Activated T-cell treated with anti-CD3 and anti-CD28 coated beads, Interleukin-2, amount 50 U/mL, for 48 hours (primary cell): ENCODE measurements at regions not wholly inside any gene's neighbourhood (a gene's known extent, or its start where the extent isn't known, plus 50 kb on each side); places are given as distances from the start of the nearest gene placed in this dataset.

Experiments
- DNase-seq, 2 experiments: peaks; one replicate each; pipeline ENCODE4 v3.0.0-alpha.2; 2020

- no peak for DNase-seq
Measured at GRCh38 chr2:51695531-51695930, 663.6 kb upstream of the NRXN1 start.

DNA sequence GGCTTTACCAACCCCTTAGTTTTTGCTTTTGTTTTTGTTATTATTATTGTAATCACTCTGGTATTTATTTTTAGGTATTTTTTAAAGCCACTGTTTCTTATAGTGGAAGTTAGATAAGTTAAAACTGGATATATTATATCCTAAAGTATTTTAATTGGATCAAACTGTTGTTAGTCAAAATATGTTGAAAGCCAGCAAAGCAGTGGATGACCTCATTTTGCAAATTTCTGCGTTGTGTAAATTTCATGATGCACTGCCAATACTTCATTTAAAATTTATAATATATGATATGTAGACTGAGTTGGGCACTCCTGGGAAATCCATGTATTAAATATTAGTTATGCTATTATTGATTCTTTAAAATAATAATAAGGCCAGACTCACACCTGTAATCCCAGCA is 661.7 kb upstream of the NRXN1 start:
- no peak for DNase-seq

DNA sequence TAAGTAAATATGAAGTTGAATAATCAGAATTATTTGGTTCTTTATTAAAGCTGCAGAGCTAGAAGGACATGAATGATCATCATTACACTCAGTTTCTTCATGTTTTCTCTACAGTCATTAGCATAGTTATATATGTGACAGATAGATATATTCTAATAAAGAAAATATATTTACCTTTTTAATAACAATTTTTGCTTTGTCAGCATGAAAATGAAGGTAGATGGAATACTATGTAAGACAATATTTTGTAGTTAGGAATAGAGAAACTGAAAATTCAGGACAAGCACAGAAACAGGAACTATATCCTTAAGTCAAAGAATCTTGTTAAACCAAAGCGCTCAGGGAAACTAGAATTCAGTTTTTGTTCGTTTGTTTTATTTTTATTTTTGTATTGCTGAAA is 649.9 kb upstream of the NRXN1 start:
- DNase-seq, result no peak

DNA sequence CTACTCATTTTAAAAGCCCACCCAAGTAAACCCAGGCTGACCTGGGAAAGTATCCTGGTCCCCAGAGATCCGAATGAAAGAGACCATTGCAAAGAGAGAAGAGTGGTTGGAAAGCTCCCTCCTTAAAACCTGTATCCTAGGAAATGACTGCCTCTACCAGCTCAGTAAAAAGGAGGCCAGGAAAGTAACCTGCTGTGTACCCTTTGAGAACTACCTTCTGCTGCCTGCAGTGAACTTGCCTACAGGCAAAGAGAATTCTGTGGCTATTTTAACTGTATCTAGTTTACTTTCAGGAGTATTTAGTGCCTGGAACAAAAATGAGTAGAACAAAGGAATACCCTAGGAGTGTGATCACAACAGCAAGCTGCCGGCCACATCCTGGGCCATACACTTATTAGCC is 641.7 kb upstream of the NRXN1 start:
- no peak for DNase-seq

DNA sequence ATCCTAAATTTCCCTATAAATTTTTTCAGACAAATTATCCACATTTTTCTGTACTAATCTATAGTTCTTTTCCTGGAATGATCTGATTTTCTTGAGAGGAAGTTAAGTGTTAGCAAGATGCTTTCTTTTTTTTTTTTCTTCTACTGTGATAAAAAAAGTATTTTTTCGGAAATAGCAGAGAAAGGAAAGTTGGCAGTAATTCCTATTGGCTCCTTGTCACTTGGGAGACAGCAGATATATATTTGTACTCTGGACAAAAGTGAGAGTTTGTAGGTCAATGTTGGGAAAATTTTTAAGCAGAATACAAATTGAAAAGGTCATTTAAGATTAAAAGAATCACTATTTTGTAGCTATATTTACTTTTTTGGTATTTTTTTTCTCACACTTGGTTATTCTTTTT is 635.7 kb upstream of the NRXN1 start:
- no peak for DNase-seq

DNA sequence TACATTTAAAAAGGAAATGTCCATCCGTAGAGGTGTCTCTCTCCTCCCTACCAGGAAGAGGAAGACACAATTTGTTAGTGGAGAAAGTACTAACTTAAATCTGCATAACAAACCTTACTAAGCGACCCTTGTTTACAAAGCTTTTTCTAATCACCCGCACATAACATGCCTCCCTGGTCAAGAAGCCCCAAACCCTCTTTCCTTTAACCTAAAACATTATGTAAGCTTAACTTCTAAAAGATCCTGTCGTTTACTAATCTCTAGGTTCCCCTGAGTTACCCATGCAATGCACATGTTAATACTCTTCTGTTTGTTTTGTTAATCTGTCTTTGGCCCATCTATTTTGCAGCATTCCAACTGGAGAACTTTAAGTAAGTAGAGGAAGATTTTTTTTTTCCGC is 630.3 kb upstream of the NRXN1 start:
- no peak for DNase-seq

GRCh38 chr2:51657849-51658248 is 625.9 kb upstream of the NRXN1 start:
- DNase-seq, result no peak

- no peak for DNase-seq
Measured at GRCh38 chr2:51650769-51651168, 618.8 kb upstream of the NRXN1 start.

DNA sequence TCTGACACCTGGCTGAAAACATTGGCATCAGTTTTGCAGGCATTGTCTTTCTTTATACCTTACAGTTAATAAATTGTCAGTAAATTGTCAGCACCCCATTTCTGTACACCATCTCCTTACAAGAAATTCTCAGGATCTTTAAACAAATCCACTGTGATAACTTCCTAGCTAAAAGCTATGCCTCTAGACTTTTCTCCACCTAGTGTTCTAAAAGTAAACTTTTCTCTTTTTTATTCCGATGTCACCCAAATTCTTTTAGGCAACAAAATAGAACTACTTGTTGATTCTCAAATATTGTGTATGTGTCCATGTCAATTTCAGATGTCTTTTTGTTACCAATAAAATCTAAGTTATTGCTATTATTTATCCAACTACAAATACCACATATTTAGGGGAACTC is 617.4 kb upstream of the NRXN1 start:
- DNase-seq, result no peak

- no peak for DNase-seq
Measured at GRCh38 chr2:51638811-51639210, 606.9 kb upstream of the NRXN1 start.

DNA sequence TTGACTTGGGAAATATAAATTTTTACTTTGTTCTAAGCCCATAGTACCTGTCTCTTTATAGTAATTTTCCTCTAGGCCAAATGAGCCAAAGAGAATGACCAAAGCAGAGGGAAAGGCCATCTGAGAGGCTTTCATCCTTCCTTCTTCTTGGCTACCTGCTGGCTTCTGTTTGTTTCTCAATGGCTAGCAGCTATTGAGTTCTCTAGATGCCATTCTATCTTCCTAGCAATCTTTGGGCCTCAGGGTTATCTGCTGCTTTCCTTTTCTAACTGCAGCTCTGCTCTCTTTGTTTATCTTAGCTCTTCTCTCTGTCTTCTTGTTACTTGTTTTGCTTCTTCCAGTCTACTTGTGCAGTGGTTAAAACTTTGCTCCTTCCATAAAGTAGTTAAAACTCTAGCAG is 601.1 kb upstream of the NRXN1 start:
- DNase-seq, result no peak

DNA sequence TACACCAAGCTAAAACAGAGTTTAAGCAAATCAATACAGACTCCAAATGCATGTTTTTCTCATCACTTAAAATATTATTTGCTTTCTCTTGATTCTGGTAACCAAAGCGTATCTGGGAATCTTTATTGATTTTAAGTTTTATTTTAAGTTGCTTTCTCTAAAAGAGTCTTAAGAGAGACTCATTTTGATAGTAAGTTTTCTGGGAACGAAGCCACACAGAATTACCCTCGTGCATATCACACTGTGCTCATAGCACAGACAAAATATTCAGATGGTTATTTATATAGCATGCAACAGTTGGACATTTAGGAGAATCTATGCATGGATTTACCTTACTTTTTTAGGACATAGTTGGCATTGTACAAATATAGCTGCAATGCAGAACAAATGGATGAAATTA is 597.5 kb upstream of the NRXN1 start:
- no peak for DNase-seq

DNA sequence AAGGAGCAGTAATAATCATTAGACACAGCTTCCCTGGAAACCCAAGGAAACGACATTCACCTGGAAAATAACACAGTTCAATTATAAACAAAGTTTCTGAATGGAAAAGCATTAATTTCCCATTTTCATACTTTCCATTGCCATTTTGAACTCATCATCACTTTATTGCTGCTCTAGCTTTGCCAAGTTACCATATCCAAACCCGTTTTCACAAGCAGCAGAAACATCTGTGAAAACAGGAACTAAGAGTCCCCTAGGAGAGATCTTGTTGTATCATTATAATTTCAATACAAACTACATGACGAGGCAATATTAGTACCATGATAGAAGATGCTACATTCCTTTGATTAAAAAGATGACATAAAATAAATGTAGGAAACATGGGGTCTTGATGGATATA is 597.0 kb upstream of the NRXN1 start:
- DNase-seq, result no peak

GRCh38 chr2:51624995-51625394 is 593.1 kb upstream of the NRXN1 start:
- DNase-seq, result no peak

DNA sequence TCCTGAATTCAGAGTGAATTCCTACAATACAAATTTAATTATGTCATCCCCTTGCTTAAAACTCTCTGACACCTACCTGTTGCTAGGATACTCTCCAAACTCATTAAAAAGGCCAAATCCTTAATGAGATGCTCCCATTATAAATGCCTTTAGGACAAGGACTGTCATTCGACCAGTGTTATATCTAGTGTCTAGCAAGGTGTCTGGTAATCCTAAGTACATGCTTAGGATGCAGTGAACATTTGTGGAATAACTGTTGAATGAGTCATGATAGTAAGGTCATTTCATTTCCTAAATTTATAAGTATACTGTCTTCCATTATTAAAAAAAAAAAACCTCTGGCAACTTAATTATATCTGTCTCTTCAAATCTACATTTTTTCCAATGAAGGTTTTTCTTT is 588.9 kb upstream of the NRXN1 start:
- DNase-seq, result no peak

GRCh38 chr2:51619961-51620360 is 588.0 kb upstream of the NRXN1 start:
- no peak for DNase-seq

- DNase-seq, result no peak
Measured at GRCh38 chr2:51612387-51612786, 580.5 kb upstream of the NRXN1 start.

- DNase-seq, result no peak
Measured at GRCh38 chr2:51601706-51602105, 569.8 kb upstream of the NRXN1 start.

DNA sequence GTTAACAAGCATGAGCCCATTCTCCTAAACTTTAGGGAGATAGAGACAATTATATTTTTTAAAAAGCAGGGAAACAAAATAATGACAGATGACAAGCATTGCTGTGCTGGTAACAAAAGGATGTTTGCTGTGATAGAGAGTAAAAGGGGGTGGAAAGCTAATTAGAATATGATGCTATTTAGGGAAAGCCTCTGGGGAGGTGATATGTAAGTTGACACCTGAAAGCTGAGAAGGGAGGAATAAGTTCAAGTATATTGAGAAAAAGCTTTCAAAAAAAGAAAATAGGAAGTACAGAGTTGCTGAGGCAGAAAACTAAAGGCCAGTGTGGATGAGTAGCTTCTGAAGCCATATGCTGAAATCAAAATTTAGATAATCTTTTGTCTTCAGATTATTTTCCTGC is 565.2 kb upstream of the NRXN1 start:
- DNase-seq, result no peak

- DNase-seq, result no peak
Measured at GRCh38 chr2:51595836-51596235, 563.9 kb upstream of the NRXN1 start.

DNA sequence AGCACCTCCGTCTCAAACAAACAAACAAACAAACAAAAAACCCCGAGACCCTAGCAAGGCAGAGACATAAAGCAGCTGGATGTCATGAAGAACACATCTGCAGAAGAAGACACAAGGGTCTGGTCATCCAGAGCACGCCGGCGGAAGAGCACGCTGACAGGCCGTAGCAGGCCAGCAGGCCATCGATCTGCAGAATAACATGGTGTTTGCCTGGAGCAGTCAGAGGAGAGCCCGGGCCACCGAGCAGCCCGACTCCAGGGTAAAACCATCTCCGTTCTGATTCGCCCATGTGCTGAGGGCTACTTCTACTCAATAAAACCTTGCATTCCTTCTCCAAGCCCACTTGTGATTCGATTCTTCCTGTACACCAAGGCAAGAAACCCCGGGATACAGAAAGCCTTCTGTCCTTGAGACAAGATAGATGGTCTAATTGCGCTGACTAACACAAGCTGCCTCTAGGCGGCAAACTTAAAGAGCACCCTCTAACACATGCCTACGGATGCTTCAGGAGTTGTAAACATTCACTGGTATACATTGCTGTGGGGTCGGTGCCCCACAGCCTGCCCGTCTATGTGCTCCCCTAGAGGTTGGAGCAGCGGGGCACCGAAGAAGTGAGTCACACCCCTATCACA is 549.8 kb upstream of the NRXN1 start:
- DNase-seq, result no peak

DNA sequence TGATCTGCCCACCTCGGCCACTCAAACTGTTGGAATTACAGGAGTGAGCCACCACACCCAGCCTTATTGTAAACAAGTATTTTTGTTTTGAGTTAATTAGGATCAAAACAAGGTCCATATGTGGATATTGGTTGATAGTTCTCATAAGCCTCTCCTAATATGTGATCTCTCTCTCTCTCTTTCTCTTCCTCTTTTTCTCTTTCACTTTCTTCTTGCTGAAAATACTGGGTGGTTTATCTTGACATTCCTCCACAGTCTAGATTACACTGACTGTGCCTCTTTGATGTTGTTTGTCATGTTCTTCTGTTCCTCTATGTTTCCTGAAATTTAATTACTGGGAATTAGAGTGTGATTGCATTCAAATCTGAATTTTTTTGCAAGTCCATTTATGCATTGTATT is 547.5 kb upstream of the NRXN1 start:
- DNase-seq, result no peak

DNA sequence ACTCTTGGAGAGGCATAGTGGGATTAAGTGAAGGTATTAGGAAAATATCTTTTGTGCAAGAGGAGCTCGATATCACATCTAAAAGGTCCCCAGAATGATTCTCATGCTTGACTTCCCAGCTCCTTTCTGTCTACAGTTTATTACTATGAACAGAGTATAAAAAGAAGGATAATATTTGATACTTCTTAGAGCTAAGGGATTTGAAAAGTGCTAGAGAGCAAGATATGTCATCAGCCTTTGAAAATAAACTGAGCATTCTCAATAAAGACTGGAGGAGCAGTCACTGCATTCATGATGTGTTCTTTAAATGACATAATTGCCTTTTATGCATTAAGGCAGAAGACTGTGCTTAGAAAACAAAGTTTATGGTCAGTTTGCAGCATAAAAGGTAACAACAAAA is 543.2 kb upstream of the NRXN1 start:
- no peak for DNase-seq

- DNase-seq, result no peak
Measured at GRCh38 chr2:51559026-51559425, 527.1 kb upstream of the NRXN1 start.

DNA sequence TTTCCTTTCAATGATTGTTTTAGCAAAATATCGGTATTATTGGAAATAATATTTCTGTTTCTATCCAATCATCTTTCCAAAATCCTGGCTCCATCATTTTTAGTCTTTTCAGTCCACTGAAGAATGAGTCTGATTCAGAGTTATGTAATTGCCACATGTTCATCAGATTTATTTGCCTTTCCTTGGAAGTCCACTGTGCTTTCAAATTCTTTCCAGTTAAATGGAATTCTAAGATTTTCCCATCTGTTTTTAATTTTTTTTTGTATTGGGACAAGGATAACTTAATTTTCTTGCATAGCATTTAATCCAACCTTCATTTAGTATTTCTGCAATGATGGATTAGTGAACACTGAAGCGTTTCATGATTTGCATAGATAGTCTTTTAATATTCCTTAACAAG is 521.5 kb upstream of the NRXN1 start:
- DNase-seq, result no peak

GRCh38 chr2:51535763-51536162 is 503.8 kb upstream of the NRXN1 start:
- no peak for DNase-seq
